ENCODE measurements at regions not wholly inside any gene's neighbourhood (a gene's known extent, or its start where the extent isn't known, plus 50 kb on each side); places are given as distances from the start of the nearest gene placed in this dataset.

GRCh38 chr3:55178336-55178735 is 250.5 kb upstream of the LRTM1 start:
- Histone ChIP-seq H3K27me3 (no peaks in the 10 kb centered on the region), H3K4me3 (no peak overlapping the region), H3K4me1 (no peaks in the 10 kb centered on the region), H3K27ac (no peak overlapping the region), H3K9me3 (no peaks in the 10 kb centered on the region), H3K36me3 (no peaks in the 10 kb centered on the region)
- no peak for DNase-seq
- TF ChIP-seq CTCF (IDR thresholded peaks at IDR 0.05) = no peak
- no peak for TF ChIP-seq POLR2A (IDR thresholded peaks at IDR 0.05)

GRCh38 chr3:55177749-55178148 is 249.9 kb upstream of the LRTM1 start:
- H3K36me3 ChIP-seq = no peaks in the 10 kb centered on the region
- no peak overlapping the region for H3K4me3 ChIP-seq
- H3K9me3 ChIP-seq = no peaks in the 10 kb centered on the region
- no peak overlapping the region for H3K27ac ChIP-seq
- no peaks in the 10 kb centered on the region for H3K27me3 ChIP-seq
- DNase-seq = no peak
- TF ChIP-seq POLR2A (IDR thresholded peaks at IDR 0.05) (no peak), CTCF (IDR thresholded peaks at IDR 0.05) (no peak)
- no peaks in the 10 kb centered on the region for H3K4me1 ChIP-seq

GRCh38 chr3:55175423-55175822 is 247.6 kb upstream of the LRTM1 start:
- Histone ChIP-seq H3K4me3 (no peak overlapping the region), H3K27me3 (no peaks in the 10 kb centered on the region), H3K27ac (no peak overlapping the region), H3K36me3 (no peaks in the 10 kb centered on the region), H3K4me1 (no peaks in the 10 kb centered on the region), H3K9me3 (no peaks in the 10 kb centered on the region)
- no peak for DNase-seq
- TF ChIP-seq CTCF (IDR thresholded peaks at IDR 0.05) = no peak
- TF ChIP-seq POLR2A (IDR thresholded peaks at IDR 0.05) = no peak

- no peaks in the 10 kb centered on the region for H3K9me3 ChIP-seq
- no peak for TF ChIP-seq POLR2A (IDR thresholded peaks at IDR 0.05)
- TF ChIP-seq CTCF (IDR thresholded peaks at IDR 0.05) = no peak
- no peak overlapping the region for H3K27ac ChIP-seq
- no peaks in the 10 kb centered on the region for H3K27me3 ChIP-seq
- no peak overlapping the region for H3K4me3 ChIP-seq
- H3K4me1 ChIP-seq = no peaks in the 10 kb centered on the region
- H3K36me3 ChIP-seq = no peaks in the 10 kb centered on the region
- no peak for DNase-seq
These were observed 246.9 kb upstream of the LRTM1 start for GRCh38 chr3:55174747-55175146.

- no peaks in the 10 kb centered on the region for H3K4me1 ChIP-seq
- no peak overlapping the region for H3K4me3 ChIP-seq
- no peak overlapping the region for H3K27ac ChIP-seq
- no peaks in the 10 kb centered on the region for H3K9me3 ChIP-seq
- H3K27me3 ChIP-seq = no peaks in the 10 kb centered on the region
- DNase-seq = no peak
- no peak for TF ChIP-seq POLR2A (IDR thresholded peaks at IDR 0.05)
- TF ChIP-seq CTCF (IDR thresholded peaks at IDR 0.05) = no peak
- no peaks in the 10 kb centered on the region for H3K36me3 ChIP-seq
These were observed 245.6 kb upstream of the LRTM1 start for GRCh38 chr3:55173504-55173903.

- no peaks in the 10 kb centered on the region for H3K4me1 ChIP-seq
- no peak overlapping the region for H3K4me3 ChIP-seq
- no peaks in the 10 kb centered on the region for H3K9me3 ChIP-seq
- no peak overlapping the region for H3K27ac ChIP-seq
- no peaks in the 10 kb centered on the region for H3K27me3 ChIP-seq
- TF ChIP-seq CTCF (IDR thresholded peaks at IDR 0.05) (no peak), POLR2A (IDR thresholded peaks at IDR 0.05) (no peak)
- no peak for DNase-seq
- no peaks in the 10 kb centered on the region for H3K36me3 ChIP-seq
These were observed 245.1 kb upstream of the LRTM1 start for GRCh38 chr3:55172913-55173312.
